ENCODE measurements at regions not wholly inside any gene's neighbourhood (a gene's known extent, or its start where the extent isn't known, plus 50 kb on each side); places are given as distances from the start of the nearest gene placed in this dataset.

DNA sequence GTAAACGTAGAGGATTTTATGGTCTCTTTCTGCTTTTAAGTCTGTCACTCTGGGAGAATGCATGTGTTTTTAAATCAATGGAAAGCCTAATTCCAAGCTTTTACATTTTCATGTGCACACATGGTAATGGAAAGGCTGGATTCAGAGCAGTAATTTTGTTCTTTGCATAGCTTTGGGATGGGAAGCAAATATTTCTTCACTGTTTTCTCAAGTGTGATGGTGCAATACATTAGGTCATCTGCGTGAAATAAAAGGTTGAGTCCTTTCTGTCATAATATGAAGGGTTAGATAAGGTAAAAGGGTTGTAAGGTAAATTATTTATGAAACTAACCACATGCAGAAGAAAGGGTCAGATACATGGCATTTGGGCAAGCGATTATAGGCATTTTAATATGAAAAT lies 88.2 kb upstream of the NR3C1 start (continued):
- TF ChIP-seq CBX8 (IDR thresholded peaks at IDR 0.05; ENCODE audit: borderline replicate concordance, extremely low read depth, low read depth, low read length, poor library complexity, severe bottlenecking) (no peak), ZC3H8 (IDR thresholded peaks at IDR 0.05) (no peak), CXXC5 (CRISPR knock-in tag; IDR thresholded peaks at IDR 0.05) (no peak), SRF (CRISPR knock-in tag; IDR thresholded peaks at IDR 0.05) (no peak), COPS2 (conservative IDR thresholded peaks at IDR 0.05) (no peak)

DNA sequence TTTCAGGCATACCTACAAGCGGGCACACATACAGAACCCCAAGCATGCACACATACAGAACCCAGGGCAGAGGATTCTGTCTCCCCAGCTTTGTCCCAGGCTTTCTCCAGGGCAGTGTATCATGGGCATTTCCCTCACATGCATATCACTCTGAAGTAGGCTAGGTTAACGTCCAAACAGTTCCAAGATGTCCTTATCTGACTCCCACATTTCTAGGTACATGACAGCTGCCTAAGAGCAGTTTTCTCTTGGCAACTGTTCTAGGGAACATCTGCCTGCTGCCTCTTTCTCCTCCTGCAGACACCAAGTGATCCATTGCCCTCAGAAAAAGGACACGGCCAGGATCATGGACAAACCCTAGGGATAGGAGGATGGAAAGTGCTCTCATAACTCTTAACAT lies 84.9 kb upstream of the NR3C1 start:
- TF ChIP-seq ZZZ3 (IDR thresholded peaks at IDR 0.05): no peak
- TF ChIP-seq TAF9B (IDR thresholded peaks at IDR 0.05; ENCODE audit: partially characterized antibody): no peak
- TF ChIP-seq MAFF (IDR thresholded peaks at IDR 0.05; ENCODE audit: low read length): no peak
- no peak for TF ChIP-seq ZNF253 (CRISPR knock-in tag; conservative IDR thresholded peaks at IDR 0.05)
- TF ChIP-seq, protein P1, sequence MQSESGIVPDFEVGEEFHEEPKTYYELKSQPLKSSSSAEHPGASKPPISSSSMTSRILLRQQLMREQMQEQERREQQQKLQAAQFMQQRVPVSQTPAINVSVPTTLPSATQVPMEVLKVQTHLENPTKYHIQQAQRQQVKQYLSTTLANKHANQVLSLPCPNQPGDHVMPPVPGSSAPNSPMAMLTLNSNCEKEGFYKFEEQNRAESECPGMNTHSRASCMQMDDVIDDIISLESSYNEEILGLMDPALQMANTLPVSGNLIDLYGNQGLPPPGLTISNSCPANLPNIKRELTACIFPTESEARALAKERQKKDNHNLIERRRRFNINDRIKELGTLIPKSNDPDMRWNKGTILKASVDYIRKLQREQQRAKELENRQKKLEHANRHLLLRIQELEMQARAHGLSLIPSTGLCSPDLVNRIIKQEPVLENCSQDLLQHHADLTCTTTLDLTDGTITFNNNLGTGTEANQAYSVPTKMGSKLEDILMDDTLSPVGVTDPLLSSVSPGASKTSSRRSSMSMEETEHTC (IDR thresholded peaks at IDR 0.05): no peak
- no peak for TF ChIP-seq TEAD1 (CRISPR knock-in tag; IDR thresholded peaks at IDR 0.05)
- no peak for TF ChIP-seq RBM39 (optimal IDR thresholded peaks at IDR 0.05; ENCODE audit: low read depth, low read length)
- TF ChIP-seq, protein P2, sequence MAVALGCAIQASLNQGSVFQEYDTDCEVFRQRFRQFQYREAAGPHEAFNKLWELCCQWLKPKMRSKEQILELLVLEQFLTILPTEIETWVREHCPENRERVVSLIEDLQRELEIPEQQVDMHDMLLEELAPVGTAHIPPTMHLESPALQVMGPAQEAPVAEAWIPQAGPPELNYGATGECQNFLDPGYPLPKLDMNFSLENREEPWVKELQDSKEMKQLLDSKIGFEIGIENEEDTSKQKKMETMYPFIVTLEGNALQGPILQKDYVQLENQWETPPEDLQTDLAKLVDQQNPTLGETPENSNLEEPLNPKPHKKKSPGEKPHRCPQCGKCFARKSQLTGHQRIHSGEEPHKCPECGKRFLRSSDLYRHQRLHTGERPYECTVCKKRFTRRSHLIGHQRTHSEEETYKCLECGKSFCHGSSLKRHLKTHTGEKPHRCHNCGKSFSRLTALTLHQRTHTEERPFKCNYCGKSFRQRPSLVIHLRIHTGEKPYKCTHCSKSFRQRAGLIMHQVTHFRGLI (CRISPR knock-in tag; IDR thresholded peaks at IDR 0.05): no peak
- TF ChIP-seq, protein P3, sequence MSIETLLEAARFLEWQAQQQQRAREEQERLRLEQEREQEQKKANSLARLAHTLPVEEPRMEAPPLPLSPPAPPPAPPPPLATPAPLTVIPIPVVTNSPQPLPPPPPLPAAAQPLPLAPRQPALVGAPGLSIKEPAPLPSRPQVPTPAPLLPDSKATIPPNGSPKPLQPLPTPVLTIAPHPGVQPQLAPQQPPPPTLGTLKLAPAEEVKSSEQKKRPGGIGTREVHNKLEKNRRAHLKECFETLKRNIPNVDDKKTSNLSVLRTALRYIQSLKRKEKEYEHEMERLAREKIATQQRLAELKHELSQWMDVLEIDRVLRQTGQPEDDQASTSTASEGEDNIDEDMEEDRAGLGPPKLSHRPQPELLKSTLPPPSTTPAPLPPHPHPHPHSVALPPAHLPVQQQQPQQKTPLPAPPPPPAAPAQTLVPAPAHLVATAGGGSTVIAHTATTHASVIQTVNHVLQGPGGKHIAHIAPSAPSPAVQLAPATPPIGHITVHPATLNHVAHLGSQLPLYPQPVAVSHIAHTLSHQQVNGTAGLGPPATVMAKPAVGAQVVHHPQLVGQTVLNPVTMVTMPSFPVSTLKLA (conservative IDR thresholded peaks at IDR 0.05): no peak
- no peak for TF ChIP-seq ZNF668 (CRISPR knock-in tag; IDR thresholded peaks at IDR 0.05)
- TF ChIP-seq, protein P4, sequence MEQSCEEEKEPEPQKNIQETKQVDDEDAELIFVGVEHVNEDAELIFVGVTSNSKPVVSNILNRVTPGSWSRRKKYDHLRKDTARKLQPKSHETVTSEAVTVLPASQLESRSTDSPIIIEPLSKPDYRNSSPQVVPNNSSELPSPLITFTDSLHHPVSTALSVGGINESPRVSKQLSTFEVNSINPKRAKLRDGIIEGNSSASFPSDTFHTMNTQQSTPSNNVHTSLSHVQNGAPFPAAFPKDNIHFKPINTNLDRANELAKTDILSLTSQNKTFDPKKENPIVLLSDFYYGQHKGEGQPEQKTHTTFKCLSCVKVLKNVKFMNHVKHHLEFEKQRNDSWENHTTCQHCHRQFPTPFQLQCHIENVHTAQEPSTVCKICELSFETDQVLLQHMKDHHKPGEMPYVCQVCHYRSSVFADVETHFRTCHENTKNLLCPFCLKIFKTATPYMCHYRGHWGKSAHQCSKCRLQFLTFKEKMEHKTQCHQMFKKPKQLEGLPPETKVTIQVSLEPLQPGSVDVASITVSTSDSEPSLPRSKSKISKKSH (CRISPR knock-in tag; IDR thresholded peaks at IDR 0.05): no peak
- no peak overlapping the region for H3K4me3 ChIP-seq
- peaks cover 2 to 3% of the 10 kb centered on the region in 2 experiments; a peak in 1 of 5 replicates for H3K27me3 ChIP-seq (ENCODE audit: control insufficient read depth in 2 of 2, insufficient read depth in 2 of 2, low read length in 2 of 2)
- no peak overlapping the region for H3K4me2 ChIP-seq (ENCODE audit: insufficient read depth, low read length)
- no peaks in the 10 kb centered on the region for H3K4me1 ChIP-seq (replicated peaks in 1 of 2; ENCODE audit: control insufficient read depth in 2 of 2, insufficient read depth in 2 of 2, low read length in 2 of 2)
- H4K20me1 ChIP-seq (replicated peaks; ENCODE audit: control insufficient read depth, insufficient read depth, low read length): no peaks in the 10 kb centered on the region
- DNase-seq (ENCODE audit: extremely low read depth in 1 of 4, low spot score in 3 of 4) (no peak), ATAC-seq (no peak), FAIRE-seq (no peak)
- H3K36me3 ChIP-seq (ENCODE audit: control insufficient read depth, insufficient read depth, low read length): no peaks in the 10 kb centered on the region
- no peaks in the 10 kb centered on the region for H3K79me2 ChIP-seq (ENCODE audit: control insufficient read depth, insufficient read depth, low read length)
- no TSS peak for BruUV-seq (replicated peaks)
- POLR2A ChIA-PET: no interaction called here
- 3% methylated on average over 3 of the region's 3 CpGs for WGBS (ENCODE audit: insufficient coverage, low coverage, missing lambda C conversion rate)
- no peak overlapping the region for H3K9ac ChIP-seq (ENCODE audit: insufficient read depth in 1 of 2, low read depth in 2 of 2, low read length in 2 of 2)
- H3K9me3 ChIP-seq (replicated peaks; ENCODE audit: control insufficient read depth, insufficient read depth, low read depth, low read length): no peaks in the 10 kb centered on the region
- no peaks in the 10 kb centered on the region for H3K9me1 ChIP-seq (ENCODE audit: control insufficient read depth, insufficient read depth, low read length)
- no peak overlapping the region for H2AFZ ChIP-seq (ENCODE audit: low read depth, low read length)
- intact Hi-C loops (cut with micrococcal nuclease): no loop called here
- H3K27ac ChIP-seq (ENCODE audit: extremely low read depth, low read depth, low read length): no peak overlapping the region
- CTCF ChIA-PET (ENCODE audit: low intra/inter-chr PET ratio): no interaction called here
- in situ Hi-C loops (cut with MboI): no loop called here

Measured in K562 (cell line).